Common myeloid progenitor, CD34-positive (primary cell): ENCODE measurements at regions not wholly inside any gene's neighbourhood (a gene's known extent, or its start where the extent isn't known, plus 50 kb on each side); places are given as distances from the start of the nearest gene placed in this dataset.

ENCODE experiments used
- CTCF ChIA-PET: fragments of 350-600 bp; sonication (Branson Sonifier 250); formaldehyde crosslinking; loops from one replicate; lab custom pipeline; 2021; ENCODE audit warnings: antibody characterized with exemption; lab: Charles Lee
- POLR2A ChIA-PET: fragments of 350-600 bp; sonication (Branson Sonifier 250); formaldehyde crosslinking; loops from one replicate; lab custom pipeline; 2021; ENCODE audit warnings: antibody characterized with exemption; lab: Charles Lee
- DNase-seq, 3 donors: peaks; one replicate each; pipeline versions ENCODE4 v3.0.0 to v3.0.0-alpha.2; 2013
- H3K27ac ChIP-seq, 2 experiments: 1 replicate in 1 of 2; 2 replicates in 1 of 2; pipeline ENCODE4 v1.7.0; 2013; ENCODE audit warnings: inconsistent platforms in 2 of 2, low read length in 2 of 2, mild to moderate bottlenecking in 2 of 2, low read depth in 1 of 2, moderate library complexity in 1 of 2; ENCODE audit not compliant: severe bottlenecking in 2 of 2, insufficient read depth in 1 of 2, poor library complexity in 1 of 2
- H3K27me3 ChIP-seq, 5 experiments: replicated peaks in 2 of 5; 1 replicate in 3 of 5; 2 replicates in 2 of 5; pipeline versions ENCODE4 v1.6.1 to v1.7.0; 2013; ENCODE audit warnings: low read length in 4 of 5, mild to moderate bottlenecking in 2 of 5, moderate library complexity in 2 of 5, inconsistent platforms in 1 of 5; ENCODE audit not compliant: insufficient read depth in 5 of 5, control insufficient read depth in 4 of 5
- H3K36me3 ChIP-seq, 4 experiments: 1 replicate in 2 of 4; 2 replicates in 2 of 4; pipeline versions ENCODE4 v1.6.1 to v1.7.0; 2013; ENCODE audit warnings: low read length in 3 of 4, control low read depth in 1 of 4, mild to moderate bottlenecking in 1 of 4; ENCODE audit not compliant: control insufficient read depth in 4 of 4, insufficient read depth in 4 of 4
- H3K4me1 ChIP-seq, 4 experiments: 1 replicate in 3 of 4; 2 replicates in 1 of 4; pipeline versions ENCODE4 v1.6.1 to v1.7.1; 2013; ENCODE audit warnings: low read length in 3 of 4, mild to moderate bottlenecking in 3 of 4, control low read depth in 1 of 4, inconsistent platforms in 1 of 4, moderate library complexity in 1 of 4; ENCODE audit not compliant: control insufficient read depth in 4 of 4, insufficient read depth in 4 of 4; ENCODE audit errors: control extremely low read depth in 1 of 4
- H3K4me3 ChIP-seq, 7 experiments: 1 replicate in 4 of 7; 2 replicates in 3 of 7; pipeline versions ENCODE4 v1.5.1 to v1.7.0; 2013; ENCODE audit warnings: mild to moderate bottlenecking in 7 of 7, low read length in 6 of 7, moderate library complexity in 6 of 7, inconsistent platforms in 2 of 7, low read depth in 2 of 7, control low read depth in 1 of 7; ENCODE audit not compliant: insufficient read depth in 4 of 7, control insufficient read depth in 1 of 7; ENCODE audit errors: extremely low read depth in 1 of 7
- H3K9me3 ChIP-seq, 5 experiments: 1 replicate in 4 of 5; 2 replicates in 1 of 5; pipeline versions ENCODE4 v1.6.1 to v1.7.1; 2013; ENCODE audit warnings: low read length in 4 of 5, mild to moderate bottlenecking in 2 of 5, inconsistent platforms in 1 of 5, low read depth in 1 of 5, moderate library complexity in 1 of 5; ENCODE audit not compliant: control insufficient read depth in 4 of 5, insufficient read depth in 2 of 5; ENCODE audit errors: control extremely low read depth in 1 of 5
- WGBS: methylation state at CpG from one replicate; pipeline ENCODE4 v1.1.5; 2013; ENCODE audit not compliant: insufficient coverage; 5-methylcytosine and 5-hydroxymethylcytosine counted together

DNA sequence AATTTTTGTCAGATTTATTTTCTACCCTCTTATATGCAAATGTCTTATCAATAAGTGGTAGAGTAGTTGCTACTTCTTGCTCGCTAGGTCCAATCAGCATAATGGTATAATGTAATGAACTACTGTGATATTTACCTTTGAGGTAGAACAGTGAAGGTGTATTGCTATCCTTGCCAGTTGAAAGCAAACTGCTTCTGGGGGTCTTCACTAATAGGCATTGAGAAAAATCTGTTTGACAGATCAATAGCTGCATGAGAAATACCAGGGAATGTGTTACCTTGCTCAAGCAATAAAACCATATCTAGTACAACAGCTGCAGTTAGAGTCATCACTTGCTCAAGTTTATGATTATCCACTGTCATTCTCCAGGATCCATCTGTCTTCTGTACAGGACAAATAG is 50.1 kb upstream of the EFEMP1 start:
- Histone ChIP-seq H3K9me3 (peaks cover 0 to 3% (median 0%) of the 10 kb centered on the region in 5 experiments), H3K27ac (no peak overlapping the region), H3K27me3 (peaks cover 0 to 2% (median 0%) of the 10 kb centered on the region in 5 experiments), H3K4me3 (no peak overlapping the region), H3K4me1 (no peaks in the 10 kb centered on the region), H3K36me3 (no peaks in the 10 kb centered on the region)
- no peak for DNase-seq
- POLR2A ChIA-PET: no interaction called here
- 80% methylated on average over 1 of the region's 1 CpG for WGBS
- CTCF ChIA-PET: no interaction called here

DNA sequence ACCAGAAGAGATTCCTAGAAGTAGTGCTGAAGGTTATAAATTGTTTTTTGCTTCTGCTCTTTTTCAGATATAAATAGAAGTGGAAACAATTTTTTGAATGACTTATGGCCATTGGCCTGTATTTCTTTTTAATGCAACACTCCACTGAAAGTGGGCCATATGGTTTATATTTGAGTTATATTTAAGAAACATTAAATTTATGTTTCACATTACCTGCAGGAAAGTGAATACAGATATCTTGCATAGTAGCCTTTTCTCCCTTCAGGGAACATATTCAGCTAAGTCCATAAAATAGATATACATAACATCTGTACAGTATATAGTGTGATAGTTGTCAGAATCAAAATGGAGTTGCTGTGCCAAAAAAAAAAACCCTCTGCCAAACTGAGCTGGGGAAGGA is 53.1 kb upstream of the EFEMP1 start:
- ChIA-PET CTCF (interaction anchor here (1.3 to 1.4 kb wide), 2 partner anchors 12 to 14 kb away, joined by 3 to 5 read pairs; no protein-coding TSS in a partner anchor), POLR2A (no interaction called here)
- Histone ChIP-seq H3K9me3 (peaks cover 0 to 6% (median 0%) of the 10 kb centered on the region in 5 experiments), H3K4me3 (no peak overlapping the region), H3K27ac (no peak overlapping the region), H3K36me3 (no peaks in the 10 kb centered on the region), H3K27me3 (peaks cover 0 to 2% (median 0%) of the 10 kb centered on the region in 5 experiments), H3K4me1 (no peaks in the 10 kb centered on the region)
- no peak for DNase-seq

DNA sequence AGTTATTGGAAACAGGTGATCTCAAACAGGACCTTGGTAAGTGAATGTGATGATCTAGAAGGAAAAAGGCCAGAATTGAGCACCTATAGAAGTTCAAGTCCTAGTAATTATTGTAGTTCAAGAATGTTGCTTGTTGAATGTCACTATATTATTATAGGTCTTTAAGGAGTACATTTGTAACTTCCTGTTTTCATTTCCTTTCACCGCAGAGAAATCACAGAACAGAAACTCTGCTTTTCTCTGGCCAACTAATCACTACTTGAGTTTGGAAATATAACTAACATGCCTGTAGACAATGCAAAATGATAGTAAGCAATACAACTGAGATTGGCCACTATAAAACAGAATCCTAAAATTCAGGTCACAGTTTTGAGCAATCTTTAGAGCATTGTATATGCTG is 61.8 kb upstream of the EFEMP1 start:
- ChIA-PET CTCF (no interaction called here), POLR2A (no interaction called here)
- H3K36me3 ChIP-seq: no peaks in the 10 kb centered on the region
- DNase-seq: peak in 2 of 3 donors; percentile 37 to 43
- H3K9me3 ChIP-seq: peaks cover 0 to 3% (median 0%) of the 10 kb centered on the region in 5 experiments
- no CpG with 5 or more reads among the region's 1 CpG for WGBS
- no peak overlapping the region for H3K27ac ChIP-seq
- H3K4me1 ChIP-seq: no peaks in the 10 kb centered on the region
- H3K4me3 ChIP-seq: no peak overlapping the region
- H3K27me3 ChIP-seq: peaks cover 0 to 2% (median 0%) of the 10 kb centered on the region in 5 experiments

DNA sequence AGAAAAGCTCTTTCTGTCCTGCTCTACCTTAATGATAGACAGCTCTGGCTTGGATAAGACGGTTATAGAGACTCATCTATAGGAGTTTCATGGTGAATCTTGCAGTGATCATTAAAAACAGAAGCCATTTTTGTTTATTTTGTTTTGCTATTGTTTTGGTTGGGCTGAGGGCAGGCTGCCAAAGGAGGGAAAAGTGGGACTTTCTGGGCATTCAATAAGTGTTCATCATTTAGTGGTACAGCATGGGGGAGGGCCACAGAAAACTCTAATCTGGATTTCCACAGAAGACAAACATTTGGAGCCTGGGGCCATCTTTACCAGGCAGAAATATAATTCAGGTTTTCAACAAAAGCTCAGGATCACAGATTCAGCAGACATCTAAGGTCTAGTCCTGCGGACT is 62.4 kb upstream of the EFEMP1 start:
- CTCF ChIA-PET: interaction anchor here (1.4 kb wide), 1 partner anchor 10 kb away, joined by 4 read pairs; no protein-coding TSS in a partner anchor
- POLR2A ChIA-PET: no interaction called here
- no peak for DNase-seq
- 100% methylated on average over 2 of the region's 2 CpGs for WGBS
- Histone ChIP-seq H3K9me3 (no peaks in the 10 kb centered on the region), H3K4me1 (no peaks in the 10 kb centered on the region), H3K27me3 (peaks cover 0 to 3% (median 0%) of the 10 kb centered on the region in 5 experiments), H3K36me3 (no peaks in the 10 kb centered on the region), H3K4me3 (no peak overlapping the region), H3K27ac (no peak overlapping the region)

DNA sequence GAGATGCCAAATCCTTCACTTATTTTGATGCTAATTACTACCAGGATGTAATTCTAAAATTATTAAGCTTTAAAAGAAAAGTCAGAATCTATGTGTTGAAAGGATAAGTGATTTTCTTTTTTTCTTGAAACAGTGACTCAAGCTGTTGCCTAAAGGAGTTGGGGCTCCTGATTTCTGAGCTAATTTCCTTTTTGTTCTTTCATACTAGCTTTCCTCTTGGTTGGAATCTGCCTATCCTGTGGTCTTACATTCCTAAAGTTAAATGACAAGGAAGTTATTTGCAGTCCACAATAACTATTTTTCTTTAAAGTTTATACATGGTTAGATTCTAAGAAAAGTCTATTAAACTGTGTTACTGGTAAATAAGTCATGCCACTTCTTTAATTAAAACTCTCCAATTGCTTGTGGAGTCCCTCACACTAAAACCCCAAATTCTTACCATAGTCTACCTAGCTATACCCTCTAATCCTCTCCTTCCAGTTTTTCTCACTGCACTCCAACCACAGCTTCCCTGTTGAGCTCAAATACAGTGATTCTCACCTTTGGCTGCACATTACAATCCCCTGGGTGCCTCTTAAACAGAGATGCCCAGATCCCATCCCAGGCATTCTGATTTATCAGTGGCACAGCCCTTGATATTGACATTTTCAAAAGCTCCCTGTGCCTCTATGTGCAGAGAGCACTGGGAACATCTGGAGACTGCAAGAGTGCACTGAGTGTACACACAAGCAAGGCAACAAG is 63.3 kb upstream of the EFEMP1 start:
- ChIA-PET POLR2A (no interaction called here), CTCF (interaction anchor here (0.8 to 1.4 kb wide), 2 partner anchors 9 kb away, joined by 4 read pairs; no protein-coding TSS in a partner anchor)
- no peak for DNase-seq

DNA sequence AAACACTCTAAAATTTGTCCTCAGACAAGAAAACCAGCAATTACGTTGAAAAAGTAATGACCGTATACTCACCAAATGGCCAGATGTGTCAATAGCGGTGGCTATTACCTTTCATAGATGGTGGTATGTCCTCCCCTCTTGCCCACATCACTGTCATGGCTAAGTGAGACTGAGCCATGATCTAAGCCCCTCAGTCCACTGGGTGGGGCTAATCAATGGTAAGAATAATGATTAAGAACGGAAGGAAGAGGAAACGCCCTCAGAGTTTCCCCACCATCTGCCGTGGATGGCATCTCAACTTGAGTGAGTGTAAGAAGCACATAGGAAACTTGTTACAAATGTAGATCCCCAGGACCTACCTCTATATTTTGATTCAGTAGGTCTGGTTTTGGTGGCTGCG is 65.8 kb upstream of the EFEMP1 start:
- H3K4me1 ChIP-seq: no peaks in the 10 kb centered on the region
- ChIA-PET CTCF (no interaction called here), POLR2A (no interaction called here)
- H3K36me3 ChIP-seq: no peaks in the 10 kb centered on the region
- H3K4me3 ChIP-seq: no peak overlapping the region
- H3K27me3 ChIP-seq: peaks cover 0 to 7% (median 0%) of the 10 kb centered on the region in 5 experiments
- no peak for DNase-seq
- no peaks in the 10 kb centered on the region for H3K9me3 ChIP-seq
- 91% methylated on average over 7 of the region's 7 CpGs for WGBS
- H3K27ac ChIP-seq: no peak overlapping the region

More for the DNA sequence above, 63.3 kb upstream of the EFEMP1 start:
- Histone ChIP-seq H3K27me3 (peaks cover 0 to 7% (median 0%) of the 10 kb centered on the region in 5 experiments), H3K9me3 (no peaks in the 10 kb centered on the region), H3K36me3 (no peaks in the 10 kb centered on the region), H3K27ac (no peak overlapping the region), H3K4me1 (no peaks in the 10 kb centered on the region), H3K4me3 (no peak overlapping the region)

DNA sequence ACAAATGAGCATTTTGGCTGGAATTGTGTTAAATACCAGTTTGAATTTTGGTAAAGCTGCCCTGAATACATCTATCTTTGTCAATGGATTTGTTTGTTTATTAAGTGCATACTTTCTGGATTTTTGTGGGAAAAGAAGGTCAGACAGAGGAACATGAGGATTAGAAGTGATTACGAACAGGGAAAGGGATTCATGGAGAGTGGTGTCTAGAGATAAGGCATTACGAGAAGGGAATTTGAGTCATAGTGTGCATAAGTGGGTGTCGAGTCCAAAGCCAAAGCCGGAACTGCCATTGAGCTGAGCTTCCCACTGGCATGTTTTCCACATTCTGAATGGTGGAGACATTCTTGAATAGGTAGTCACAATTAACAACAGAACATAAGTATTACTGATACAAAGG is 68.9 kb upstream of the EFEMP1 start:
- peaks cover 0 to 7% (median 0%) of the 10 kb centered on the region in 5 experiments for H3K27me3 ChIP-seq
- no peak for DNase-seq
- no peak overlapping the region for H3K4me3 ChIP-seq
- H3K36me3 ChIP-seq: no peaks in the 10 kb centered on the region
- no peaks in the 10 kb centered on the region for H3K4me1 ChIP-seq
- H3K9me3 ChIP-seq: no peaks in the 10 kb centered on the region
- ChIA-PET POLR2A (no interaction called here), CTCF (no interaction called here)
- H3K27ac ChIP-seq: no peak overlapping the region
- 85% methylated on average over 2 of the region's 4 CpGs for WGBS
